ENCODE measurements at regions not wholly inside any gene's neighbourhood (a gene's known extent, or its start where the extent isn't known, plus 50 kb on each side); places are given as distances from the start of the nearest gene placed in this dataset.

- TF ChIP-seq POLR2A (IDR thresholded peaks at IDR 0.05) (no peak), CTCF (IDR thresholded peaks at IDR 0.05) (no peak)
These were observed 64.0 kb upstream of the EDEM3 start for GRCh38 chr1:184818646-184819045.
